Epithelial cell of esophagus (primary cell): ENCODE measurements at regions not wholly inside any gene's neighbourhood (a gene's known extent, or its start where the extent isn't known, plus 50 kb on each side); places are given as distances from the start of the nearest gene placed in this dataset.

Source experiments
- DNase-seq: peaks from one replicate; pipeline ENCODE4 v3.0.0; 2010; ENCODE audit warnings: low read depth
- H3K4me3 ChIP-seq: 2 replicates; pipeline ENCODE4 v1.5.1; 2011; ENCODE audit warnings: mild to moderate bottlenecking, low read length, control low read depth
- TF ChIP-seq, protein P1 (sequence below): IDR thresholded peaks from 2 replicates; pipeline ENCODE4 v1.5.1; 2011; ENCODE audit warnings: low read depth, mild to moderate bottlenecking, low read length, control low read depth, inconsistent platforms; ENCODE audit not compliant: insufficient read depth; ENCODE audit errors: missing control alignments

DNA sequence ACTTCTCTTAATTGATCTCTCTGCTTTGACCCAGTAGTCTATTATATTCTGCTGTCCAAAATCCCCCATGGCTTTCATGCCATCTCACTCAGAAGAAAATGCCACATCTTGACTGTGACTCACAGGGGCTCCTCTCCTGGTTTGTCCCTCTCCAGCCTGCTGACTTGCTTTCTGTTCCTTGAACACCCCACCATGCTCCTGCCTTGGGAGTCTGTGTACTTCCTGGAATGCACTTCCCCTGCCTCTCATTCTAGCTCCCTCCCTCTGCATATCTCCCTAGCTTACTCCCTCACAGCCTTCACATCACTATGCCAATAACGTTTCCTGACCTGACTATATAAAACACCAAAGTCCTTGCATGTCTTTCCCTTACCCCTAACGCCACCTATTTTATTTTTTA, 167.2 kb downstream of the TRIB2 start:
- no peak for DNase-seq
- no peak overlapping the region for H3K4me3 ChIP-seq
- TF ChIP-seq, protein P1, sequence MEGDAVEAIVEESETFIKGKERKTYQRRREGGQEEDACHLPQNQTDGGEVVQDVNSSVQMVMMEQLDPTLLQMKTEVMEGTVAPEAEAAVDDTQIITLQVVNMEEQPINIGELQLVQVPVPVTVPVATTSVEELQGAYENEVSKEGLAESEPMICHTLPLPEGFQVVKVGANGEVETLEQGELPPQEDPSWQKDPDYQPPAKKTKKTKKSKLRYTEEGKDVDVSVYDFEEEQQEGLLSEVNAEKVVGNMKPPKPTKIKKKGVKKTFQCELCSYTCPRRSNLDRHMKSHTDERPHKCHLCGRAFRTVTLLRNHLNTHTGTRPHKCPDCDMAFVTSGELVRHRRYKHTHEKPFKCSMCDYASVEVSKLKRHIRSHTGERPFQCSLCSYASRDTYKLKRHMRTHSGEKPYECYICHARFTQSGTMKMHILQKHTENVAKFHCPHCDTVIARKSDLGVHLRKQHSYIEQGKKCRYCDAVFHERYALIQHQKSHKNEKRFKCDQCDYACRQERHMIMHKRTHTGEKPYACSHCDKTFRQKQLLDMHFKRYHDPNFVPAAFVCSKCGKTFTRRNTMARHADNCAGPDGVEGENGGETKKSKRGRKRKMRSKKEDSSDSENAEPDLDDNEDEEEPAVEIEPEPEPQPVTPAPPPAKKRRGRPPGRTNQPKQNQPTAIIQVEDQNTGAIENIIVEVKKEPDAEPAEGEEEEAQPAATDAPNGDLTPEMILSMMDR: no peak

DNA sequence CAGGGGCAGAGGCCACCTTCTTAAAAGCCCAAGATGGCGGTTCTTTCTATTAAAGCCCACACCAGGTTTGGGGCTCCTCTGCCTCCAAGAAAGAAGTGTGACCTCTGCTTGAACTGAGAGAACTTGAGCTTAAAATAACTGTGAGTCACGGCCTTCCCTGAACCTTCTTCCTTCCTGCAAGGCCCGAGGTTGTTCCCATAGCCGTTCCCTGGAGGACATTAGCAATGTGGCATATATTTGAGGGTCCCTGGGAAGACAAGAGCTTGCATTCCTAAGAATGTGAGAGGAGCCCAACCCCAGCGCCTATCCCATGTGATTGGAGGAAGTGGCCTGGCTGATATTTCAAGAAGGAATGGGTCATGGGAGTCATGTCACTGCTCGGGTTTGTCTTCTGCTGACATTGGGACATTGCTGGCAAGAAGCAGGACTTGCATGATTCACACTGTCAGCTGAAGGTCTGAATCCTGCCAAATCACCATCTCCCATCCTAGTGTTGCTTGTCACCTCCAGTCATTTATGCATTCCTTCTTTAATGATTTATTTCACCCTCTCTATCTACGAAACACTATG, 168.1 kb downstream of the TRIB2 start:
- H3K4me3 ChIP-seq: no peak overlapping the region
- peak; percentile 47 for DNase-seq
- TF ChIP-seq, protein P1: no peak

DNA sequence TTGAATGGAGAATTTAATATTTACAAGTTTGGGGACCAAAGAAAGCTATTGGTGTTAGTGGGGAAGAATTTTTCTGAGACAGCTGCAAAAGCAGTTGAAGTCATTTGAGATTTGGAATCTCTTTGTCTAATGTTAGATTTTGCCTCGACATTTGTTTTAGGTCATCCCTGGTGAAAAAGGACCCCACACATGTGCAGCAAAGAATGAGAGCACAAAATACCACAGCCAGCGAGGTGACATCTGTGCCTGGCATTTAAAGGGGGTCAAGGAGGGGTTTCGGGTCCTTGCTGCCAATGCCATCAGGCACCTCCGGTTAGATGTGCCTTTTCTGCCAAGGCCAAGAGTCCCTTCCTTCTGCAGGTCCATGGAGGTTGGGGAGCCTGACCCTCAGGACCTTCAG, 173.3 kb downstream of the TRIB2 start:
- H3K4me3 ChIP-seq: no peak overlapping the region
- no peak for DNase-seq
- TF ChIP-seq, protein P1: no peak

DNA sequence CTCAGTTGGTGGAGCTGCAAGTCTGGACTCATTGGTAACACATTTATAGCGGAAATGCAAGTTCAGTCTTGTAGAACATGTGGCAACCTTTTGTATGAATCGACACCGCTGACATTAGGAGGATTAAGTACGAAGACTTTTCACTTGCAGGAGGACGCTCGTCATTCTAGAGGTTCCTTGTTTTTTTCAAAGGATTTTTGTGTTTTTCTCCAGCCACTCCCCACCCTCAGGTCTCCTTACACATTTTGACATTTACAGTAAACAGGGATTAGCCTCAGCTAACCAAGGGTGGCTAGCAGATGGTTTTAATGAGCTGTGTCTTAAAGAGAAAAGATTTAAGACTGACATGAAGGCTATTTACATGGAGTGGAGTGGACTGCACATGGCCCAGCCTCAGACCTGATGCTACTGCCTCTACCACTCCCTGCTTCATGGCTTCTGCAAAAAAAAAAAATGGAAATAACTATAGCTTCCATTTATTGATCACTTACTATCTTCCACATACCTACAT, 173.8 kb downstream of the TRIB2 start:
- H3K4me3 ChIP-seq: no peak overlapping the region
- peak; percentile 14 for DNase-seq
- TF ChIP-seq, protein P1: no peak

DNA sequence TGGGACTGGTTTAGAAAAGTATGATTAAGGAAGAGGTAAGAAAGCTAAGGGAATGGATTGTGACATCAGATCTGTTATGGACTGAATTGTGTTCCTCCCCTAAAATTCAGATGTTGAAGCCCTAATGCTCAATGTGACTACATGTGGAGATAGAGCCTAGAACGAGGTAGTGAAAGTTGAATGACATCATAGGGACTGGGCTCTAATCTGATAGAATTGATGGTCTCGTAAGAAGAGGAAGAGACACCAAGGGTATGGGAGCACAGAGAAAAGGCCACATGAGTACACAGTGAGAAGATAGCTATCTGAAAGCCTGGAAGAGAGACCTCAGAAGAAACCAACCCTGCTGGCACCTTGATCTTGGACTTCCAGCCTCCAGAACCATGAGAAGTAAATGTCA, 178.3 kb downstream of the TRIB2 start:
- no peak overlapping the region for H3K4me3 ChIP-seq
- TF ChIP-seq, protein P1: no peak
- no peak for DNase-seq

DNA sequence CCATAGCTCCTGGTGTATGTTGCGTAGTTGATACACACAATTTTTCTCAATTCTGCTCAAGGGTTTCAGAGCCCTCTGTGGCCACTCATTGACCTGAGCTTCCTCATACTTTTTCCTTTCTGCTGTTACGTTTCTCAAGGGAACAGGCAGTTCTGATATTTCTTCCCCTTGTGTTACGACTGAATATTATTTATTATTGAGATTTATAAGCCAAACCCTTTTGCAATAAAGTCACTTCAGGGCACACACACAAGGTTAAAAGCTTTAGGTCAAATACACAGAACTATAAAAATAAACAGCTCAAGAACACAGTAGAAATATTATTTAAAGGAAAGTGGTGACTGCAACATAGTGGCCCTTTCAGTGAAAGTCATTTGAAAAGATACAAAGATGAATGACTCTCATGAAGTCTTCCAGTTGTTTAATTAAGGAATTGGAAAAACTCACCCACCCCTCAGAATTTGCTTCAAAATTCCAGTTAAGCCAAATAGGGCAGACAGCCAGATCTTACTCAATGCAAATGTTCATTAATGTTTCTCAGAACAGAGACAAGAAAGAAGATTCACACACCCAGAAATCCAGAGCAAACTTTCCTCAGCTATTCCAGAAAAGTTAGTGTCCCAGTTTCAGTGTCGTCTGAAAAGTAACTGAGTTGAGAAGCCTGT, 179.7 kb downstream of the TRIB2 start:
- no peak for DNase-seq
- H3K4me3 ChIP-seq: no peak overlapping the region
- TF ChIP-seq, protein P1: no peak

DNA sequence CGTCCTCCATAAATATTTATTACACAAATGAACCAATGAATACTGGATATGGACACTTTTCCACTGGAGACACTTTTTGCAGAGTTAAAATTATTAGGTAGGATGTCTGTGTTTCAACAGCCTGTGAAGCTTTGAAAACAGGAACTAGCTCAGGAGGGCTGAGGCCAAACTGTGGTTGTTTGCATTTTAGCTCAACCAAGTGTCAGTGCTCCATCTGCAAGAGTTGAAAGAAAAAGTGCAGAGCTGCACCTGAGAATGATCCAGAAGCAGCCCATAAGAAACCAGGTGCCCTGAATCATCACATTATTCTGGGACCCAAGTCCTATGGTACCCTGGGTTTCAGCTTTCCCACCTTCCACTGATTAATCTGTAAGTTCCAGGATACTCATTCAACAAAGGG, 180.4 kb downstream of the TRIB2 start:
- DNase-seq: no peak
- no peak overlapping the region for H3K4me3 ChIP-seq
- TF ChIP-seq, protein P1: no peak
